Activated T-cell treated with anti-CD3 and anti-CD28 coated beads, Interleukin-2, amount 50 U/mL, for 4 hours (primary cell): ENCODE measurements at regions not wholly inside any gene's neighbourhood (a gene's known extent, or its start where the extent isn't known, plus 50 kb on each side); places are given as distances from the start of the nearest gene placed in this dataset.

Experiments
- ATAC-seq, 2 donors: fragments of 200-7000 bp; cut with Tn5 transposase; one replicate each; pipeline ENCODE4 v1.10.0; 2021
- DNase-seq: peaks from one replicate; pipeline ENCODE4 v3.0.0-alpha.2; 2020
- H3K27me3 Mint-ChIP-seq: one replicate; pipeline ENCODE4 v1.8.0; 2021; ENCODE audit warnings: low read depth, mixed read lengths
- H3K36me3 Mint-ChIP-seq: one replicate; pipeline ENCODE4 v1.8.0; 2022; ENCODE audit warnings: mixed read lengths; ENCODE audit not compliant: insufficient read depth
- H3K4me1 Mint-ChIP-seq: one replicate; pipeline ENCODE4 v1.8.0; 2021; ENCODE audit warnings: low read depth, mixed read lengths
- H3K4me3 Mint-ChIP-seq: one replicate; pipeline ENCODE4 v1.8.0; 2021; ENCODE audit warnings: mild to moderate bottlenecking, moderate library complexity, mixed read lengths
- H3K9me3 Mint-ChIP-seq: one replicate; pipeline ENCODE4 v1.8.0; 2021; ENCODE audit warnings: mixed read lengths

- H3K4me1 Mint-ChIP-seq = no peaks in the 10 kb centered on the region
- H3K27me3 Mint-ChIP-seq = no peaks in the 10 kb centered on the region
- peaks cover 14% of the 10 kb centered on the region for H3K9me3 Mint-ChIP-seq
- no peak overlapping the region for H3K4me3 Mint-ChIP-seq
- no peak for DNase-seq
- H3K36me3 Mint-ChIP-seq = no peaks in the 10 kb centered on the region
- ATAC-seq = no peak
These were observed 507.1 kb downstream of the TMEM182 start for GRCh38 chr2:103268841-103269498.

- H3K27me3 Mint-ChIP-seq = no peaks in the 10 kb centered on the region
- no peak for ATAC-seq
- peaks cover 8% of the 10 kb centered on the region for H3K9me3 Mint-ChIP-seq
- DNase-seq = no peak
- no peaks in the 10 kb centered on the region for H3K36me3 Mint-ChIP-seq
- H3K4me3 Mint-ChIP-seq = no peak overlapping the region
- no peaks in the 10 kb centered on the region for H3K4me1 Mint-ChIP-seq
These were observed 515.0 kb downstream of the TMEM182 start for GRCh38 chr2:103276869-103277268.

- H3K4me3 Mint-ChIP-seq = no peak overlapping the region
- ATAC-seq (no peak), DNase-seq (no peak)
- no peaks in the 10 kb centered on the region for H3K27me3 Mint-ChIP-seq
- H3K9me3 Mint-ChIP-seq = peaks cover 5% of the 10 kb centered on the region
- no peaks in the 10 kb centered on the region for H3K4me1 Mint-ChIP-seq
- H3K36me3 Mint-ChIP-seq = no peaks in the 10 kb centered on the region
These were observed 522.9 kb downstream of the TMEM182 start for GRCh38 chr2:103284750-103285149.

GRCh38 chr2:103285354-103285753, 523.5 kb downstream of the TMEM182 start:
- Mint-ChIP-seq H3K4me1 (no peaks in the 10 kb centered on the region), H3K36me3 (no peaks in the 10 kb centered on the region), H3K4me3 (no peak overlapping the region), H3K27me3 (no peaks in the 10 kb centered on the region), H3K9me3 (peaks cover 5% of the 10 kb centered on the region)
- ATAC-seq = no peak
- no peak for DNase-seq

- Mint-ChIP-seq H3K4me3 (no peak overlapping the region), H3K36me3 (no peaks in the 10 kb centered on the region), H3K4me1 (no peaks in the 10 kb centered on the region), H3K9me3 (peaks cover 5% of the 10 kb centered on the region), H3K27me3 (no peaks in the 10 kb centered on the region)
- ATAC-seq = no peak
- DNase-seq = no peak
These were observed 525.9 kb downstream of the TMEM182 start for GRCh38 chr2:103287746-103288145.

GRCh38 chr2:103288696-103289095, 526.9 kb downstream of the TMEM182 start:
- H3K27me3 Mint-ChIP-seq = no peaks in the 10 kb centered on the region

GRCh38 chr2:103289105-103289725, 527.4 kb downstream of the TMEM182 start:
- no peaks in the 10 kb centered on the region for H3K36me3 Mint-ChIP-seq
- H3K27me3 Mint-ChIP-seq = no peaks in the 10 kb centered on the region

More at GRCh38 chr2:103288696-103289095, 526.9 kb downstream of the TMEM182 start:
- Mint-ChIP-seq H3K4me1 (no peaks in the 10 kb centered on the region), H3K4me3 (no peak overlapping the region), H3K36me3 (no peaks in the 10 kb centered on the region), H3K9me3 (no peaks in the 10 kb centered on the region)
- DNase-seq (no peak), ATAC-seq (no peak)

GRCh38 chr2:103292573-103292972, 530.7 kb downstream of the TMEM182 start:
- H3K36me3 Mint-ChIP-seq = no peaks in the 10 kb centered on the region

More at GRCh38 chr2:103289105-103289725, 527.4 kb downstream of the TMEM182 start:
- ATAC-seq (no peak), DNase-seq (no peak)
- no peak overlapping the region for H3K4me3 Mint-ChIP-seq
- no peaks in the 10 kb centered on the region for H3K4me1 Mint-ChIP-seq
- H3K9me3 Mint-ChIP-seq = no peaks in the 10 kb centered on the region

GRCh38 chr2:103293067-103293741, 531.4 kb downstream of the TMEM182 start:
- H3K4me1 Mint-ChIP-seq = no peaks in the 10 kb centered on the region
- H3K27me3 Mint-ChIP-seq = no peaks in the 10 kb centered on the region
- H3K36me3 Mint-ChIP-seq = no peaks in the 10 kb centered on the region
- ATAC-seq = no peak
- DNase-seq = no peak
- no peak overlapping the region for H3K4me3 Mint-ChIP-seq
- H3K9me3 Mint-ChIP-seq = peaks cover 3% of the 10 kb centered on the region

More at GRCh38 chr2:103292573-103292972, 530.7 kb downstream of the TMEM182 start:
- DNase-seq (no peak), ATAC-seq (no peak)
- Mint-ChIP-seq H3K4me1 (no peaks in the 10 kb centered on the region), H3K27me3 (no peaks in the 10 kb centered on the region), H3K9me3 (peaks cover 3% of the 10 kb centered on the region), H3K4me3 (no peak overlapping the region)

GRCh38 chr2:103293742-103294077, 531.9 kb downstream of the TMEM182 start:
- DNase-seq (no peak), ATAC-seq (no peak)
- H3K36me3 Mint-ChIP-seq = no peaks in the 10 kb centered on the region
- no peaks in the 10 kb centered on the region for H3K27me3 Mint-ChIP-seq
- peaks cover 3% of the 10 kb centered on the region for H3K9me3 Mint-ChIP-seq
- no peaks in the 10 kb centered on the region for H3K4me1 Mint-ChIP-seq
- no peak overlapping the region for H3K4me3 Mint-ChIP-seq

GRCh38 chr2:103294420-103294819, 532.6 kb downstream of the TMEM182 start:
- Mint-ChIP-seq H3K27me3 (no peaks in the 10 kb centered on the region), H3K36me3 (no peaks in the 10 kb centered on the region), H3K9me3 (peaks cover 3% of the 10 kb centered on the region), H3K4me1 (no peaks in the 10 kb centered on the region), H3K4me3 (no peak overlapping the region)
- DNase-seq (no peak), ATAC-seq (no peak)

GRCh38 chr2:103295591-103295990, 533.8 kb downstream of the TMEM182 start:
- ATAC-seq (no peak), DNase-seq (no peak)
- H3K36me3 Mint-ChIP-seq = no peaks in the 10 kb centered on the region
- no peaks in the 10 kb centered on the region for H3K4me1 Mint-ChIP-seq
- H3K27me3 Mint-ChIP-seq = no peaks in the 10 kb centered on the region
- H3K9me3 Mint-ChIP-seq = peaks cover 3% of the 10 kb centered on the region
- H3K4me3 Mint-ChIP-seq = no peak overlapping the region

- ATAC-seq = no peak
- Mint-ChIP-seq H3K9me3 (peaks cover 3% of the 10 kb centered on the region), H3K4me1 (no peaks in the 10 kb centered on the region), H3K36me3 (no peaks in the 10 kb centered on the region), H3K4me3 (no peak overlapping the region), H3K27me3 (no peaks in the 10 kb centered on the region)
- DNase-seq = no peak
These were observed 562.8 kb downstream of the TMEM182 start for GRCh38 chr2:103324671-103325070.

GRCh38 chr2:103327386-103327785, 565.6 kb downstream of the TMEM182 start:
- H3K4me3 Mint-ChIP-seq = no peak overlapping the region
- H3K9me3 Mint-ChIP-seq = peaks cover 3% of the 10 kb centered on the region
- H3K4me1 Mint-ChIP-seq = no peaks in the 10 kb centered on the region
- no peak for ATAC-seq
- no peaks in the 10 kb centered on the region for H3K27me3 Mint-ChIP-seq
- no peak for DNase-seq
- no peaks in the 10 kb centered on the region for H3K36me3 Mint-ChIP-seq

GRCh38 chr2:103327966-103328365, 566.1 kb downstream of the TMEM182 start:
- Mint-ChIP-seq H3K27me3 (no peaks in the 10 kb centered on the region), H3K36me3 (no peaks in the 10 kb centered on the region), H3K9me3 (peaks cover 3% of the 10 kb centered on the region), H3K4me3 (no peak overlapping the region), H3K4me1 (no peaks in the 10 kb centered on the region)
- no peak for DNase-seq
- ATAC-seq = no peak
